NCI-H748 (cell line): ENCODE measurements at regions not wholly inside any gene's neighbourhood (a gene's known extent, or its start where the extent isn't known, plus 50 kb on each side); places are given as distances from the start of the nearest gene placed in this dataset.
"Not testable (repeated sequence)": the region's sequence is repeated elsewhere in the genome, so short reads cannot be mapped to it uniquely, and the experiment has no call there.

Experiments
- DNase-seq: peaks from one replicate; lab custom pipeline; 2025; ENCODE audit not compliant: unreplicated experiment; lab: John Stamatoyannopoulos, UW

- DNase-seq = no peak
These were observed 75.7 kb upstream of the ZNF169 start for GRCh38 chr9:94183240-94183999.

GRCh38 chr9:94188246-94188645 is 70.9 kb upstream of the ZNF169 start:
- no peak for DNase-seq

- not testable (repeated sequence) for DNase-seq
These were observed 67.4 kb upstream of the ZNF169 start for GRCh38 chr9:94191706-94192105.

- no peak for DNase-seq
These were observed 60.7 kb upstream of the ZNF169 start for GRCh38 chr9:94198414-94198813.

GRCh38 chr9:94199776-94200175 is 59.3 kb upstream of the ZNF169 start:
- no peak for DNase-seq

GRCh38 chr9:94204174-94204573 is 54.9 kb upstream of the ZNF169 start:
- DNase-seq = no peak

GRCh38 chr9:94207781-94208180 is 51.3 kb upstream of the ZNF169 start:
- DNase-seq = no peak
